Upper lobe of left lung (tissue), 4 donors: ENCODE measurements at regions not wholly inside any gene's neighbourhood (a gene's known extent, or its start where the extent isn't known, plus 50 kb on each side); places are given as distances from the start of the nearest gene placed in this dataset.

ENCODE experiments used
- EP300 ChIP-seq, 4 donors: sonication (generic); formaldehyde crosslinking; IDR thresholded peaks; one replicate each; pipeline ENCODE4 v1.5.1; 2017; ENCODE audit warnings: antibody characterized with exemption in 4 of 4, control low read depth in 2 of 4
- POLR2A ChIP-seq, 4 donors: fragments of 450-650 bp; IDR thresholded peaks; one replicate each; pipeline ENCODE4 v1.5.1; 2016 to 2017; ENCODE audit warnings: antibody characterized with exemption in 4 of 4, mild to moderate bottlenecking in 2 of 4
- POLR2AphosphoS5 ChIP-seq, 2 donors: sonication (generic); formaldehyde crosslinking; IDR thresholded peaks; one replicate each; pipeline ENCODE4 v1.5.1; 2017; ENCODE audit warnings: antibody characterized with exemption in 2 of 2
- TF ChIP-seq, protein P1 (sequence below), 6 experiments: fragments of 450-650 bp in 4 of 6; fragments of 200-600 bp in 2 of 6; sonication (generic) in 2 of 6; IDR thresholded peaks; one replicate each; pipeline ENCODE4 v1.5.1; 2016 to 2019; ENCODE audit warnings: antibody characterized with exemption in 6 of 6

DNA sequence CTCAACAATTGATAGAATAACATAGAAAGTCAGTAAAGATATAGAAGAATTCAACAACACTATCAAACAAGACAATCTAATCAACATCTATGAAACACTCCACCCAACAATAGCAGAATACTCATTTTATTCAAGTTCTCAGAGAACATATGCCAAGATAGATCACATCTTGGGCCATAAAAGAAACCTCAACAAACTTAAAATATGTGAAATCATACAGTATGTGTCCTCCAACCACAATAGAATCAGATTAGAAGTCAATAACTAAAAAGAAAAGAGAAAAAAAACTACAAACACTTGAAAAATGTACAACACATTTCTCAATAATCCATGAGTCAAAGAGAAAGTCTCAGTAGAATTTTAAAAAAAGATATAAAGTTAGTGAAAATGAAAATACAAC, 78.6 kb upstream of the LDB2 start:
- TF ChIP-seq POLR2A (IDR thresholded peaks at IDR 0.05) (no peak), EP300 (IDR thresholded peaks at IDR 0.05) (no peak), POLR2AphosphoS5 (IDR thresholded peaks at IDR 0.05) (no peak)
- TF ChIP-seq, protein P1, sequence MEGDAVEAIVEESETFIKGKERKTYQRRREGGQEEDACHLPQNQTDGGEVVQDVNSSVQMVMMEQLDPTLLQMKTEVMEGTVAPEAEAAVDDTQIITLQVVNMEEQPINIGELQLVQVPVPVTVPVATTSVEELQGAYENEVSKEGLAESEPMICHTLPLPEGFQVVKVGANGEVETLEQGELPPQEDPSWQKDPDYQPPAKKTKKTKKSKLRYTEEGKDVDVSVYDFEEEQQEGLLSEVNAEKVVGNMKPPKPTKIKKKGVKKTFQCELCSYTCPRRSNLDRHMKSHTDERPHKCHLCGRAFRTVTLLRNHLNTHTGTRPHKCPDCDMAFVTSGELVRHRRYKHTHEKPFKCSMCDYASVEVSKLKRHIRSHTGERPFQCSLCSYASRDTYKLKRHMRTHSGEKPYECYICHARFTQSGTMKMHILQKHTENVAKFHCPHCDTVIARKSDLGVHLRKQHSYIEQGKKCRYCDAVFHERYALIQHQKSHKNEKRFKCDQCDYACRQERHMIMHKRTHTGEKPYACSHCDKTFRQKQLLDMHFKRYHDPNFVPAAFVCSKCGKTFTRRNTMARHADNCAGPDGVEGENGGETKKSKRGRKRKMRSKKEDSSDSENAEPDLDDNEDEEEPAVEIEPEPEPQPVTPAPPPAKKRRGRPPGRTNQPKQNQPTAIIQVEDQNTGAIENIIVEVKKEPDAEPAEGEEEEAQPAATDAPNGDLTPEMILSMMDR (IDR thresholded peaks at IDR 0.05) = no peak
